LNCaP clone FGC (cell line): ENCODE measurements at regions not wholly inside any gene's neighbourhood (a gene's known extent, or its start where the extent isn't known, plus 50 kb on each side); places are given as distances from the start of the nearest gene placed in this dataset.
A peak's percentile ranks its signal among the peaks of the same experiment; 100 is the strongest.

Source experiments
- DNase-seq: peaks from one replicate; pipeline ENCODE4 v3.0.0-alpha.2; 2011; ENCODE audit warnings: low read depth
- H3K4me3 ChIP-seq: 2 replicates; pipeline ENCODE4 v1.5.1; 2011; ENCODE audit warnings: mild to moderate bottlenecking, low read depth, low read length, control low read depth
- TF ChIP-seq, protein P1 (sequence below): IDR thresholded peaks from 2 replicates; pipeline ENCODE4 v1.5.1; 2012; ENCODE audit warnings: mild to moderate bottlenecking; ENCODE audit not compliant: control insufficient read depth, insufficient read depth; ENCODE audit errors: extremely low read depth

DNA sequence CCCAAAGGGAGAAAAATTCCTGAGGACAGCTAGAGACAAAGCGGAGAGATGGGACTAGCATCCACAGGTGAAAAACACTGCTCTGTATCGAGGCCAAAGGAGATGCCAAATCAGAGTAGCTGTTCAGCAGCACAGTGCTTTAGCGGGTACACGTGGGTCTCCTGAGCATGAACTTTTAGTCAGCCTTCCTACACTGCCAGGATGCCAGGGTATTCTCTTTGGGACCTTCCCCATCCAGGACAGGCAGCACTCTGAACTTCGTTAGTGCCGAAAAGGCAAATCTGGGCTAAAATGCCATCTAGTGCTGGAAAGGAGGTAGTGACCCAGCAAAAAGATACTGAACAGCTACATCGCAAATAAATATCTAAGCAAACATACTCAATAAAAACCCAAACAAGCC is 64.9 kb downstream of the C6orf58 start:
- H3K4me3 ChIP-seq, result no peak overlapping the region
- TF ChIP-seq, protein P1, sequence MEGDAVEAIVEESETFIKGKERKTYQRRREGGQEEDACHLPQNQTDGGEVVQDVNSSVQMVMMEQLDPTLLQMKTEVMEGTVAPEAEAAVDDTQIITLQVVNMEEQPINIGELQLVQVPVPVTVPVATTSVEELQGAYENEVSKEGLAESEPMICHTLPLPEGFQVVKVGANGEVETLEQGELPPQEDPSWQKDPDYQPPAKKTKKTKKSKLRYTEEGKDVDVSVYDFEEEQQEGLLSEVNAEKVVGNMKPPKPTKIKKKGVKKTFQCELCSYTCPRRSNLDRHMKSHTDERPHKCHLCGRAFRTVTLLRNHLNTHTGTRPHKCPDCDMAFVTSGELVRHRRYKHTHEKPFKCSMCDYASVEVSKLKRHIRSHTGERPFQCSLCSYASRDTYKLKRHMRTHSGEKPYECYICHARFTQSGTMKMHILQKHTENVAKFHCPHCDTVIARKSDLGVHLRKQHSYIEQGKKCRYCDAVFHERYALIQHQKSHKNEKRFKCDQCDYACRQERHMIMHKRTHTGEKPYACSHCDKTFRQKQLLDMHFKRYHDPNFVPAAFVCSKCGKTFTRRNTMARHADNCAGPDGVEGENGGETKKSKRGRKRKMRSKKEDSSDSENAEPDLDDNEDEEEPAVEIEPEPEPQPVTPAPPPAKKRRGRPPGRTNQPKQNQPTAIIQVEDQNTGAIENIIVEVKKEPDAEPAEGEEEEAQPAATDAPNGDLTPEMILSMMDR, result peak; percentile 79
- DNase-seq, result no peak
